ENCODE measurements at regions not wholly inside any gene's neighbourhood (a gene's known extent, or its start where the extent isn't known, plus 50 kb on each side); places are given as distances from the start of the nearest gene placed in this dataset.

GRCh38 chr1:96206451-96206850, 515.1 kb upstream of the PTBP2 start:
- DNase-seq: no peak
- Histone ChIP-seq H3K27ac (no peak overlapping the region), H3K9me3 (no peaks in the 10 kb centered on the region), H3K4me3 (no peak overlapping the region), H3K36me3 (no peaks in the 10 kb centered on the region), H3K27me3 (no peaks in the 10 kb centered on the region), H3K4me1 (no peaks in the 10 kb centered on the region)
- no peak for TF ChIP-seq POLR2A (IDR thresholded peaks at IDR 0.05)
- no peak for TF ChIP-seq CTCF (IDR thresholded peaks at IDR 0.05)
- intact Hi-C loops (cut with DNase I): no loop called here
- 50 to 80% methylated on average over 1 to 2 of the region's 2 CpGs for WGBS, 2 donors

GRCh38 chr1:96207936-96208335, 513.6 kb upstream of the PTBP2 start:
- no peaks in the 10 kb centered on the region for H3K27me3 ChIP-seq
- TF ChIP-seq POLR2A (IDR thresholded peaks at IDR 0.05) (no peak), CTCF (IDR thresholded peaks at IDR 0.05) (no peak)
- intact Hi-C loops (cut with DNase I): no loop called here
- 79 to 92% methylated on average over 2 of the region's 2 CpGs for WGBS, 2 donors
- H3K4me3 ChIP-seq: no peak overlapping the region
- no peak overlapping the region for H3K27ac ChIP-seq
- H3K9me3 ChIP-seq: no peaks in the 10 kb centered on the region
- no peaks in the 10 kb centered on the region for H3K36me3 ChIP-seq
- H3K4me1 ChIP-seq: no peaks in the 10 kb centered on the region
- no peak for DNase-seq

GRCh38 chr1:96208428-96208827, 513.2 kb upstream of the PTBP2 start:
- H3K36me3 ChIP-seq: no peaks in the 10 kb centered on the region
- TF ChIP-seq CTCF (IDR thresholded peaks at IDR 0.05) (no peak), POLR2A (IDR thresholded peaks at IDR 0.05) (no peak)
- 95 to 97% methylated on average over 4 of the region's 4 CpGs for WGBS, 2 donors
- no peaks in the 10 kb centered on the region for H3K4me1 ChIP-seq
- intact Hi-C loops (cut with DNase I): no loop called here
- no peak for DNase-seq
- H3K9me3 ChIP-seq: no peaks in the 10 kb centered on the region
- no peak overlapping the region for H3K4me3 ChIP-seq
- no peak overlapping the region for H3K27ac ChIP-seq
- H3K27me3 ChIP-seq: no peaks in the 10 kb centered on the region

- H3K4me1 ChIP-seq: no peaks in the 10 kb centered on the region
- no peaks in the 10 kb centered on the region for H3K9me3 ChIP-seq
- no peak overlapping the region for H3K4me3 ChIP-seq
- TF ChIP-seq CTCF (IDR thresholded peaks at IDR 0.05) (no peak), POLR2A (IDR thresholded peaks at IDR 0.05) (no peak)
- intact Hi-C loops (cut with DNase I): no loop called here
- no peaks in the 10 kb centered on the region for H3K27me3 ChIP-seq
- WGBS, 2 donors: 81 to 83% methylated on average over 4 of the region's 4 CpGs
- no peaks in the 10 kb centered on the region for H3K36me3 ChIP-seq
- H3K27ac ChIP-seq: no peak overlapping the region
- no peak for DNase-seq
Measured at GRCh38 chr1:96210054-96210453, 511.5 kb upstream of the PTBP2 start.

- Histone ChIP-seq H3K9me3 (no peaks in the 10 kb centered on the region), H3K4me3 (no peak overlapping the region), H3K27ac (no peak overlapping the region), H3K27me3 (no peaks in the 10 kb centered on the region), H3K36me3 (no peaks in the 10 kb centered on the region), H3K4me1 (no peaks in the 10 kb centered on the region)
- no peak for DNase-seq
- WGBS, 2 donors: 77 to 84% methylated on average over 2 of the region's 2 CpGs
- no peak for TF ChIP-seq CTCF (IDR thresholded peaks at IDR 0.05)
- intact Hi-C loops (cut with DNase I): no loop called here
Measured at GRCh38 chr1:96211202-96211601, 510.4 kb upstream of the PTBP2 start.
